HEK293T (cell line): ENCODE measurements at regions not wholly inside any gene's neighbourhood (a gene's known extent, or its start where the extent isn't known, plus 50 kb on each side); places are given as distances from the start of the nearest gene placed in this dataset.

Experiments
- CTBP1 ChIP-seq: fragments of 450-650 bp; IDR thresholded peaks from 2 replicates; pipeline ENCODE4 v1.6.1; 2016; ENCODE audit warnings: borderline replicate concordance
- FOXA1 ChIP-seq: fragments of 450-650 bp; IDR thresholded peaks from 2 replicates; pipeline ENCODE4 v1.6.1; 2016; ENCODE audit warnings: mild to moderate bottlenecking
- FOXM1 ChIP-seq: fragments of 450-650 bp; IDR thresholded peaks from 2 replicates; pipeline ENCODE4 v1.6.1; 2017; ENCODE audit warnings: mild to moderate bottlenecking, borderline replicate concordance
- NFRKB ChIP-seq: fragments of 450-650 bp; IDR thresholded peaks from 2 replicates; pipeline ENCODE4 v1.6.1; 2016; ENCODE audit warnings: mild to moderate bottlenecking, moderate library complexity
- SUZ12 ChIP-seq: fragments of 450-650 bp; IDR thresholded peaks from 2 replicates; pipeline ENCODE4 v1.6.1; 2016; ENCODE audit warnings: mild to moderate bottlenecking
- TARDBP ChIP-seq: fragments of 450-650 bp; IDR thresholded peaks from 2 replicates; pipeline ENCODE4 v1.6.1; 2016
- ZNF384 ChIP-seq: fragments of 450-650 bp; IDR thresholded peaks from 2 replicates; pipeline ENCODE4 v1.6.1; 2016
- TF ChIP-seq, protein P1 (sequence below): fragments of 450-650 bp; IDR thresholded peaks from 2 replicates; pipeline ENCODE4 v1.6.1; 2016

GRCh38 chrX:6667048-6667768 is 132.3 kb upstream of the VCX3A start:
- TF ChIP-seq, protein P1, sequence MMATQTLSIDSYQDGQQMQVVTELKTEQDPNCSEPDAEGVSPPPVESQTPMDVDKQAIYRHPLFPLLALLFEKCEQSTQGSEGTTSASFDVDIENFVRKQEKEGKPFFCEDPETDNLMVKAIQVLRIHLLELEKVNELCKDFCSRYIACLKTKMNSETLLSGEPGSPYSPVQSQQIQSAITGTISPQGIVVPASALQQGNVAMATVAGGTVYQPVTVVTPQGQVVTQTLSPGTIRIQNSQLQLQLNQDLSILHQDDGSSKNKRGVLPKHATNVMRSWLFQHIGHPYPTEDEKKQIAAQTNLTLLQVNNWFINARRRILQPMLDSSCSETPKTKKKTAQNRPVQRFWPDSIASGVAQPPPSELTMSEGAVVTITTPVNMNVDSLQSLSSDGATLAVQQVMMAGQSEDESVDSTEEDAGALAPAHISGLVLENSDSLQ: no peak
- TF ChIP-seq FOXA1 (no peak), FOXM1 (no peak), TARDBP (no peak), ZNF384 (no peak), NFRKB (no peak), SUZ12 (no peak), CTBP1 (no peak)
